ENCODE measurements at regions not wholly inside any gene's neighbourhood (a gene's known extent, or its start where the extent isn't known, plus 50 kb on each side); places are given as distances from the start of the nearest gene placed in this dataset.

DNA sequence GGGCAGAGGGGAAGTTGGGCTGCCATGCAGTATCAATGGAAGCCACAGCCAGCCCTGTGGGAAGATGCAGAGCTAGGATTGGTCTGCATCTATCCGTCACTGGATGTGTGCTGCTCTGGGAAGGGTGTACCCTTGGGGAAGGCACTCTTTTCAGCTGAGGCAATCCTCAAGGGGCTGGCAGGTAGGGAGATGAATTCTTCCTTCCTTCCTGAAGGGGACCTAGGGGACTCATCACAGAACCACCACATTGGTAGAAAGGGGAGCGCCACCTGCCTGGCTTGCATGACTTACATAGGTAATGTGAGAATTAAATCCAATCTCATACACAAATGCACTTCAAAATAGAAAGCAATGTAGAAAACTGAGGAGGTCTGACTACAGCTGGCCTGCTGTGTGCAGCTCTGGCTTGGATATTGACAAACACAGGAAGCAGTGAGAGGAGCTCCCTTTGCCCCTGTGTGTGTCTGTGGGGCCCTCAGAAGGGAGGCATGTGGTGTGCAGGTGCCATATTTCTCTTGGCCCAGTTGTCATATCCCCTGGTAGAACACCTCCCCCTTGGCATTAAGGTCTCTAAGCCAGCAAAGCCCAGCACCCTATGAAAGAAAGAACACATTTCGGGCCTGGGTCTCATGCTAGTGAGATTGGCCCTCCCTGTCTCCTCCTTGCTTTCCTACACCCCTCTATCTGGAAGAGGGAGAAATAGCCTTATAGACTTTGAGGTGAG, 260.3 kb upstream of the MOCS1 start:
- no peak for DNase-seq (ENCODE audit: low read depth)

DNA sequence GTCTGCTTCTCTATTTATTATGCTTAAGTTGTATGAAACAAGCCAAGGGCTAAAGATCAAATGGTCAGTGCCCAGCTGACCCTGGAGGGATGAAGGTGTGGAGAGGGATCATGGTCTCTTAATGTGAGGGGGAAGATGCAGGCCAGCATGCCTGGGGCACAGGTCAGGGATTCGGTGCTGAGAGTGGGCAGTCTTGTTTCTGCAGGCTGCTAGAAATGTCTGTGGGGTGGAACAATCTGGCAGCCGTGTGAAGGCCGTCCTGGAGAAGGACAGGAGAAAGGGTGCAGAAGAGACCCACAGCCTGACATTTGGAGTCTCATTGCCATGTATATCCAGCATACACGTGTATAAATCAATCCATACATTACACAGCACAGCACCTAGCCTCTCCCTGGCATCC, 258.3 kb upstream of the MOCS1 start:
- DNase-seq (ENCODE audit: low read depth), result no peak

DNA sequence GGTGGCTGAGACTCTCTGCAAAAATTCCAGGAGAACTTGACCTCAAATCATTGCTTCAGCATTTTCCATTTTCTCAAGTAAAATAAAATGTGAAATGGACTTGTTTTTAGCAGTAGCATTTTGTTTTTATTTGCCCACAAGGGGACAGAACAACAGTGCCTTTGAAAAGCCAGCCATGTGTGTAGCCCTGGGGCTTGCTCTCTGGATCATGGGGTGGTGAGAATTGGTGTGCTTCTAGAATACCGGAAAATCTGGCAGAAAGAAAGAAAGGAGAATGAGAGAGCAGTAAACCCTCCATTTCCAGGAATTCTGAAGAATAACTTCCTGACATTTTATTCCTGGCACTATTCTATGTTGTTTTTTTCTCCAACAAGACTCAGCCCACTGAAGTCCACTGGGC, 254.7 kb upstream of the MOCS1 start:
- DNase-seq (ENCODE audit: low read depth), result no peak

DNA sequence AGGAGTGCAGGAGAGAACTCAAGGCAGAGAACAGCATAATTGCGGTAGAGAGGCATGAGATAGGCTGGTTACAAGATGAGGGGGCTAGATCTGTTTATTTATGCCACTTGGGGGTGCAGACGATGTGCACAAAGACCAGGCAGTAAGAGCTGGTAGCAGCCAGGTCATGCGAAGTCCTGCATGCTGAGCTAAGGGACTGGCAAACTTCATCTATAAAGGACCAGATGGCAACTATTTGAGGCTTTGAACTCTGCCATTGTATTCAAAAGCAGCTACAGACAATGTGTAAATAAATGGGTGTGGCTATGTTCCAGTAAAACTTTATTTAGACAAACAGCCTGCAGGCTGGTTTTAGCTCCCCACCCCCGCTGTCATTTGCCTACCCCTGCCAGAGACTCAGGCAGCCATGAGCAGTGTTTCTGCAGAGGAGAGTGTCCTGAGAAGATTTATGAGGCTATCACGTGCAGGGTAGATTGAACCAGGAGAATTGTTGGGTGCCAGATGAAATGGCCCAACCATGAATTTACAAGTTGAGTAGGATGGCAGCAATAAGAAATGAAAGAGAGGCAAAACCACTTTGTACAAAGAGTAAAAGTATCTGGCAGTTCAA, 253.4 kb upstream of the MOCS1 start:
- no peak for DNase-seq (ENCODE audit: low read depth)

DNA sequence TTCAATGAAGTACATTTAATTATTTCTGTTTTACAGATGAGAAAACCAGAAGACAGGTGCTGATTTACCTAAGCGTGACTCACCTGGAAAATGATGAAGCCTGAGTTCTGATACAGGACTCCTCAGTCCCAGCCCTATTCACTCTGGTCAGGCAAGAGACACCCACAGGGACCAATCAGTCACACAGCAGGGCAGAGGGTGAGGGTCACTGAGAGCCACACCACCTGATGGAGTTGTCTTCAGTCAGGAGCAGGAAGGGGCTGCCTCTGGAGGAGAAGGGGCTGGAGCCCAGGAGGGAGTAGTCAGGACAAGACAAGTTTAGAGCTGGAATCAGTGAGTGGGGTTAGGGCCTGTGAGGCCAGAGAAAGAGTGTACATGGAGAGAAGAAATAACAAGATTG, 251.2 kb upstream of the MOCS1 start:
- no peak for DNase-seq (ENCODE audit: low read depth)

DNA sequence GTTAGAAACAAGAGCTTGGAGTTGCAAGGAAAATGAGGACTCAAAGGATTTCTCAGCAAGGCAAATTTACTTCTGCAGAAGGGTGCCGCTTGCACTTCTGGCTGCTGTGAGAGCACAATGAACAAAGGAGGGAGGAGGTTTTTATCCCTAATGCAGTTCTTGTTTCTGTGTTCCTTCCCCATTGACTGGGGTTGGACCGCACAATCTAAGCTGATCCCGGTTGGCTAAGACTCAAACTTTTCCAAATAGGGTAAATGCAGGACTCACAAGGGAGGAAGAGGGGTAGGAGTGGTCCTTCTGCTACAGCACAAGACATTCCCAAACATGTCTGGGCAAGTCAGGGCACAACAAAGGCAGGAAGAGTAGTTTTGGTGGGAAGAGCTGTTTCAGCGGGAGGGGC, 249.6 kb upstream of the MOCS1 start:
- DNase-seq (ENCODE audit: low read depth), result no peak

DNA sequence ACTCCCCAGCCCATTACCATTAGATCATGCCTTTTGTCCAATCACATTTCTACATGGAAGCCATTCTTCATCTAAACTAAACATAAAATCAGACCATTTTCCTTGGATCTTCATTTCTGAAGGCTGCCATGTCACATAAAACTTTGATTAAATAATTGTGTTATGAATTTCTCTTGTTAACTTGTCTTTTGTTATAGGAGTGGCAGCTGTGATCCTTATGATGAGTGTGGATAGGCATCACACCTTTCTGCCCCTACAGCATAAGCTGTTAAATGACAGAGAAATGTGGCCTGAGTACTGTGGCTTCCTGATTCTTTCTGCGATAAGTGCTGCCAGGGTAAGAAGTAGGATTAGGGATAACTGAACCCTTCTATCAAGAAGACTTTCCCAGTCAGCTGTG, 247.1 kb upstream of the MOCS1 start:
- no peak for DNase-seq (ENCODE audit: low read depth)

DNA sequence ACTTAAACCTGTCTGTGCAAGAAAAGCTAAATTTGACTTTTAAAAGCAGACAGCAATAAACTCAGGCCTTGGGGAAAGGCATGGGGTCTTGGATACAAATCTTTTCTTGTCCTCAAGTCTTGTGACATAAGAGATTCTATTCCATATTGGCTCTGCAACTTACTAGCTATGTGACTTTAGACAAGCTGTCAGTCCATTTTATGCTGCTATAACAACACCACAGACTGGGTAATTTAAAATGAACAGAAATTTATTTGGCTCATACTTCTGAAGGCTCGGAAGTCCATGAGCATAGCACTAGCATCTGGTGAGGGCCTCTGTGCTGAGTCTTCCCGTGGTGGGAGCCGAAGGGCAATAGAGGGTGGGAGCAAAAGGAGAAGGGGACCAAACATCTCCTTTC, 246.0 kb upstream of the MOCS1 start:
- no peak for DNase-seq (ENCODE audit: low read depth)

DNA sequence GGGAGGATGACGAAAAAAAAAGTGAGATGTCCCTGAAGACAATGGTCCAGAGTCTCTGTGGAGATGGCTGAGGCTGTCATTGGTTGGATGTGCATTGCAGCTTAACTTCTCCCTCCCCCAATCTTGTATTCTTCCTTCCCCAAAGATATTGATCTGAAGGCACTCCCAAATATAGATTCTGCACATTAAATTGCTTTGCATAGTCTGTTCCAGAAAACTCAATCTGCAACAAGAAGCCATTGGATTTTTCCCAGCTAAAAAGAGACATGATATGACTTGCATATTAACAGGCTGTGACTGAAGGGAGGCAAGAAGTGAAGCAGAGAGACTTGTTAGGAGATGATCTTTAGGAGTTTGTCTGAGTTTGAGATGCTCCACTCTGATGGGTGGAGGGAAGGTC, 245.2 kb upstream of the MOCS1 start:
- DNase-seq (ENCODE audit: low read depth), result no peak

DNA sequence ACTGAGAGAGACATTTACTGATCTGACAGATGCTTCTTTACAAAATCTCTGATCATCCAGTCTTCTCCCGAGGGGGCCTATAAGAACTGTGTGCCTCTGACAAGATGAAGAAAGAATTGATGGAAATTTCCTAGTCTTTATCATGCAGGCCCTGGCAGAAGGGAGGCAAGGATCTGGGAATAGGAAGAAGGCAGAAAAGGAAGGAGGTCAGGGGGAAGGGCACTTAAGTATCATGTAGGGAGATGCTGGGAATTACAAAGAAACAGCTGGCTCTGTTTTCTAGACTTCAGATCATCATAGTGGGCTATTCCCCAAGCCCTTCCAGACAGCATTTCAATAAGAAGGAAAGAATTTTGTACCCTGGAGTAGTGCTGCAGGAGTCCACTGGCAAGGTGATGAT, 243.3 kb upstream of the MOCS1 start:
- no peak for DNase-seq (ENCODE audit: low read depth)

DNA sequence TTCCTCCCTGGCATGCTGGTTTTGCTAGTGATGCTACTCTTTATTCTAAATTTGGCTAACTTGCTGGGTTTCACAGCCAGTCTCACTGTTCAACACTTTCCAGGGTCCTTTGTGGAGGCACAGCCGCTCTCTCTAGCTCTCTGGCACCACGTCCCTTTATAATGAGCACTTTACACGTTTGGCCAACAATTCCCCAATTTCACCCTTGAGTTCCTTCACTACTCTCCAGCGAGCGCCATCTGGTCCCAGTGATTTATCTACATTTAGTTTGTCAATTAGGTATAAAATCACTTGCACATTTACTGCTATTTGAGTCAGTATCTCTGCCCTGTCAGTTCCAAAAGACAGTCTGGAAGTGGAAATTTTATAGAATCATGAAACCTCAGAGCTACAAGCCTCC, 241.9 kb upstream of the MOCS1 start:
- DNase-seq (ENCODE audit: low read depth), result no peak

DNA sequence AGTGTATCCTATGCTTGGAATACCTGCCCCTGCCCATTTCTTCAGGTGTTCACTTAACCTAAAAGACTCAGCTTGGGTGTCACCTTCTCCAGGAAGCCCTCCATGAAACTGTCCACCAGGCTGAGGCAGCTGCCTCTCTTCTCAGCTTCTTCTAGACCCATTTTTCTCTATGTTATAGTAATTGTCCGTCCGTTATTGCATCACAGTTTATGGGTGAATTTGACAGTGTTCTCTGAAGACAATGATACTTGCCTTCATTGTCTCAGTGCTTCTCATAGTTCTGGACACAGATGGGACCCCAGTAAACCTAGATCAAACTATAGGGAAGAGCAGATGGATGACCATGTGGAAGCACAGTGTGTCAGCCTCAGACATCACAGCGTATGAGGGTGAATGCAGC, 238.0 kb upstream of the MOCS1 start:
- no peak for DNase-seq (ENCODE audit: low read depth)

DNA sequence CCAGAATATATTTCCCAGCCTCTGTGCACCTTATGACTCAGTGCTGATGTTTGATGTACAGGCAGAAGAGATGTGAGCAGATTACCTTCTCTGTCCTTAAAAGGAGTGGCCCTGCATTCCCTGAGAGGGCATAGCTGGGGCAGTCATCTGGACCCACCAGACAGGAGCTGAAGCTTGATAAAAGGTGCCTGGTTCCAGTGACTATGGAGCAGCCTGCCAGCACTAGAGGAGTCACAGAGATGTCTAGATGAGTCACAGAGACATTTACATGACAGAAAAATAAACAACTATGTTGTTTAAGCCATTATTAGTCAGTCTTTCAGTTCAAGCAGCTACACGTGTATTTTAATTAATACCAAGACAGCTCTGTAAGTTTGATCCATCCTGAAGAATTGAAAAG, 237.1 kb upstream of the MOCS1 start:
- DNase-seq (ENCODE audit: low read depth), result no peak

DNA sequence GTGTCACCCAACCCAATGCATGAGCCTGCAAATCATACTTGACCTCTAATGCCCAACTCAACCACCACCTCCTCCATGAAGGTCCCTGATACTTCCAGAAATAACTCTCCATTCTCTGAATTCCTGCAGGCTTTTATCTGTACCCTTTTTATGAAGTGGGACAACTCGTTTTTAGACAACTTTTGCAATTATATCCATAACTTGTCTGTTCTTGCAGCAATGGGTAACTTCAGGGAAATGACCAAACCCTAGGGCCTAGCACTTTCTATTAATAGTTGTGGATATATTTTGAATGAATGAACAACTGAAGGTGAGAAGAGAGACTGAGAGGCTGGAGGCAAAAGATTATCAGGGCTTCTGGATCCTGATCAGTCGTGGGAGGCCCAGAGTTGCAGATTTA, 236.6 kb upstream of the MOCS1 start:
- DNase-seq (ENCODE audit: low read depth), result no peak

DNA sequence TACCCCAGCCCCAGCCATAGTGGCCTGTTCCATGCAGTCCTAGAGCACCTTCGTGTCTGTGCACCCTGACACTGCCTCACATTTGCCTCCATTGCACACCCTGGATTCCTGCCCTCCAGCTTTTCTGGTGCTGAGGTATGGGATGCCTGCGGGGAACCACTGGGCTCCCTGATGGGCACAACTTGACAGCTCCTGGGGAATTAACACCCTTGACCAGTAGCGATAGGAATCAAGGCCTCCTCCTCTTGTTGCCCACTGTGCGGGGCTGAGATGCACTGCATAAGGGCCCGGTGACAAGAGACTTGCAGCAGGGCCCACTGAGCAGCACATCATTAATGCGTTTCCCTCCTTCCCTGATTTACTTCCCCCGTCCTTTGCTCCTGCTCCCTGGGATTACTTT, 235.6 kb upstream of the MOCS1 start:
- DNase-seq (ENCODE audit: low read depth), result no peak

DNA sequence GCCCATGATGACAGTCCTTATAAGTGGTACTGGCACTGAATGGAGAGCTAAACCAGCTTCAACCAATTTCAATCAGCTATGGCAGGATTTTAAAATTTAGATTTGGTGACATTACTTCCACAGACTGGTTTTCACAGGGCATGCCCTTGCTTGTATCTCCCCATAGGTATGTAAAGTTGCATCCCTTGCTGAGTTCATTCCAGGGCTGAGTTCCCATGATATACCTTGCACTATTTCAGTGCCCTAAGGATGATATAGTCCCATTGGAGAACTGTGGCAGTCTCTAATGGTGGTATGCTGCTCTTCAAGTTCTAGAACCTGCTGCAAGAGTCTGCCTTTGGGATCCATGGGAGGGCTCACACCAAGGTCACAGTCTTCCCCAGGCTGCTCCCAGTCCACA, 232.7 kb upstream of the MOCS1 start:
- DNase-seq (ENCODE audit: low read depth), result no peak

DNA sequence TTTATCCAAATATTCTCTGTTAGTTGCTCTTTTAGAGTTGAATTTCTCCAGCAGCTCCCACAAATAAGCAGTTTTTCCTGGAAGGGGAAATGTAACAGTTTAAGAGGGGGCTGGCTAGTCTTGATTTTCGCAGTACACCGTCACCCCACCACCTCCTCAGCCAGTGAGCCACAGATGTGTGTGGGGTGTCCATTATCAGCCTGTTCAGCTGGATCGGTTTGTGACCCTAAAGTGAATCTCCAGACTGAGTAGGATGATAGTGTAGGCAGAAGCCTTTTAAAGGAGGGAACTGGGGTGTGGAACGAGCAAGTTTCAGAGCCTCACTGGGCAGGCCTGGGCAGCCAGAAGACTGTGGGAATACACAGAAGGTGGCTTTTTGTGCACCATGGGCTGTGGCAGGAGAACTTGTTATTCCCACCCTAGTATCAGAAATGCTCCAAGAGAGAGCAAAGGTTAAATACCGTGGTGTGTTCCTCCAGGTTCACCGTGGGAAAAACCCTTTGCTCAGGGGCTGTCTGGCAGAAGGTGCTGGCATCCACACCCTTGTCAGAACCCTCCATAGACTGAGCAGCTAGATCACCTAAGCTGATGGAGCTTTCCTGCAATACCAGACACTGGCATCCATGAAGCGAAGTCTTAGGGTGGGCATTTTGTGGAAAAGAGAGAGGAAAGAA, 230.9 kb upstream of the MOCS1 start:
- DNase-seq (ENCODE audit: low read depth), result no peak

DNA sequence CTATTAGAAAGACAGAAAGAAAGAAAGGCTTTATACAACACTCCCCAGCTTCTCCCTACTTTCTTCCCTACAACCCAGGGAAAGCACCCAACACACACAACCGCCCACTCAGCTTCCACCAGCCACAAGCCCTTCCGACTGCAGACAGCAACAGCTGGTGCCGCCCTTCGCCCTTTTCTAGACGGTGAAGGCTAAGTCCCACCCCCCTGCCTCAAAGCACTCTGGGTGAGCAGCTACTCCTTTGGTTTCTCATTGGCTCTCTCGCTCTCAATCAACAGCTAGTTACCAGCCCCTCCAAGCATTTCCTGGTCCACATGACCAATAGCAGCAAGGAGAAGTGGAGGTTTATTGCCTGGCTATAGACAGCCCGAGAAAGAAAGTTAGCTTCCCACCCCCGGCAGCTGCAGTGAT, 230.1 kb upstream of the MOCS1 start:
- DNase-seq (ENCODE audit: low read depth), result no peak

DNA sequence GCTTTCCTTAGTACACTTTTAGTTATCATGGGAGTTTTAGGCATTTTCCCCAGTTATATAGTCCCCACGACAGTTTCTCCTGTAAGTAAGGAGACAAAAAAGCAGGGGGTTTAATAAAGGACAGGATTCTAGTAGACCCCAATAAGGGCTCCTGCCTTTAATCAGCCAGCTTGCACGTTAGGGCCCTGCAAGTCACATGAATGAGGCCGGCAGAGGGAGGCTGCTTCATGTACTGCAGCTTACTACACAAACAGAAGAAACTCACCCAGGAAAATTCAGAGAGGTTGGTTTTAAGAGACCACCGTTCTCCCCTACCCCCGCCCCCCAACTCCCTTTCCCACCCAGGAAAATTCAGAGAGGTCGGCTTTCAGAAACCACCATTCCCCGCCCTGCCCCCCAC, 229.7 kb upstream of the MOCS1 start:
- DNase-seq (ENCODE audit: low read depth), result no peak

DNA sequence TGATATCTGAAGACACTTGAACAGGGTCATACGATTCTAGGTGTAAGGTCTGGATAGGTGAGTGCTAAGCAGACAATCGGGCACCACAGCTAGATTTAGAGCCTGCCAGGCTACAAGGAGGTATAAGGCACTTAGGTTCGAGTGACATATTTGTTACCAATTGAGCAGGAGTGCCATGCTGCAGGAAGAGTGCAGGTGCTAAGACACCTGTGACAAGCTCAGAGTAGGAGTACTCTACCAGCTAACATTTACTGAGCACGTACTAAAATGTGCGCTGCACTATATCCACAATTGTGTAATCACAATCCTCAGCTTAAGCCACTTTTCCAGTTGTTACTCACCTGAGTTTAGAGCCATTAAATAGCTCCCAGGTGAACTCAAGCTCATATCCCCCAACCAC, 227.8 kb upstream of the MOCS1 start:
- no peak for DNase-seq (ENCODE audit: low read depth)

DNA sequence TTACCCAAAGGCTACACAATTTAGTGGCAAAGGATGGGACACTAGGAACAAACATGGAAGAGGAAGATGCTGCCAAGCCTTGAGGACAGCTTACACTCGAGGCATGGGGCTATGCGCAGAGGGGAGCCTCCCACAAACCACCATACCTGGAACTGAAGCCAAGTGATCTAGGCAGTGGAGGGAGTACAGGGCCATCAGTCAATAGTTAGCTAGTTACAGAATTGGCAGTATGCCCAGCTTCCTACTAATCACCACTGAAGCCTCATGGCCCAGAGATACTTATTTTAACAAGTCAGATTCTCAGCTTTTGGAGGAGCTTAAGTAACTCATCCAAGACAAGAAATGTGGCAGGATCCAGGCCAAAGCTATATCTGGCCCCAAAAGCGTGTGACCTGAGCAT, 226.6 kb upstream of the MOCS1 start:
- DNase-seq (ENCODE audit: low read depth), result no peak

DNA sequence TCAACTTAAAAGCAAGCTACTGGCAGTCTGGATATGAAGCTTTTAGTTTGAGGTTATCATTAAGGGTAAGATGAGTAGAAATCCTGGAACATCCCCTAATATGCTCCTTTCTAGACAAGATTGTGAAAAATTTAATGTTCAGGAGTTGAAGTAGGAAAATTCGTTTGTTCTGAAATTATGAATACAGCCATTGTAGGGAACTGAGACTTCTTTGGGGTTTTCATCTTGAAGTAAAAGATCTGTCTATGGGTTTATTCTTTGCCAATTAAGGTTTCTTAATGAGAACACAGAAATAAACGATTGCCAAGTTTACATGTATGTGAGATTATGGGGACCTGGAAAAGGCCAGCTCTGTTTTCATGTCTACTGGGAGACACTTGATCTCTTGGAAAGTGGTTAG, 225.6 kb upstream of the MOCS1 start:
- no peak for DNase-seq (ENCODE audit: low read depth)

DNA sequence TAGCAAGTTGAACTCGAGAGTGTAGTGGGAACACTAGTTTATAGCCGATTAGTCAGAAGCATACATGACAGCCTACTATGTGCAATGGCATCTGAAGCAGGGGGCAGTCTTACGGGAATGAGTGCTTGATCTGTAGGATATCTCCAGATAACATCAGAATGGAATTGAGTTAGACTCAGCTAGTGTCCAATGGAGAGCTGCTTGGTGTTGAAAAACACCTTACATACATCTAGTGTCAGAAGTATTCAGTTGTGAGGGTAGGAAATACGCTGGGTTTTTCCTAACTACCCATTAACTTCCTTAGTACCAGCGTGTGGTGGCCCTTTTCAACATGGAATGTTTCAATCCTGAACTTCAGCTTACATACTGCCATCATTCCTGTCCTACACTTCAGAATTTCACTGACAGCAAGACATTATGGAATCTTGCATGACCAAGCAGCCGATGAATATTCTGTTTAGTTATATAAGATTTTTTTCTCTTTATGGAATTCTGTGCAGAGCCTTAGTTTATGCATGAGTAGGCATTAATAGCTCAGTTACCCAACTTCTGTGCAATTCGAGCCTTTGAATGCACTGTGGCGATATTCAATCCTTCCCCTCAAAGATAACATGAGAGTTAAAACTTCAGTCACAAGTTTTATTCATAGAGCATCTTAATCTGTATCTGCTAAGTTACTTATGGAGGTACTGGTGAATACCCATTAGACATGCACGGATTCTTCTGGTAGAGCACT, 218.6 kb upstream of the MOCS1 start:
- DNase-seq (ENCODE audit: low read depth), result no peak

Data from iris pigment epithelial cell (primary cell).